Left lung (tissue), 4 donors: ENCODE measurements at regions not wholly inside any gene's neighbourhood (a gene's known extent, or its start where the extent isn't known, plus 50 kb on each side); places are given as distances from the start of the nearest gene placed in this dataset.
A peak's percentile ranks its signal among the peaks of the same experiment; 100 is the strongest.
"Not testable (repeated sequence)": the region's sequence is repeated elsewhere in the genome, so short reads cannot be mapped to it uniquely, and the experiment has no call there.

ENCODE experiments used
- ATAC-seq: fragments of 200-7000 bp; cut with Tn5 transposase; one replicate; pipeline ENCODE4 v1.9.1; 2020; ENCODE audit warnings: moderate library complexity
- DNase-seq, 4 donors: peaks; one replicate each; pipeline ENCODE4 v3.0.0-alpha.2; 2013 to 2020
- H3K27ac ChIP-seq, 2 donors: fragments of 200-600 bp; sonication (generic) in 1 of 2; one replicate each; pipeline versions ENCODE4 v1.5.0 to v1.8.0; 2020 to 2021
- H3K27me3 ChIP-seq, 2 donors: fragments of 200-600 bp; sonication (generic) in 1 of 2; one replicate each; pipeline versions ENCODE4 v1.5.0 to v1.8.0; 2020 to 2021
- H3K36me3 ChIP-seq, 2 donors: fragments of 200-600 bp; sonication (generic) in 1 of 2; one replicate each; pipeline versions ENCODE4 v1.5.0 to v1.8.0; 2020 to 2021
- H3K4me1 ChIP-seq, 2 donors: fragments of 200-600 bp; one replicate each; pipeline ENCODE4 v1.8.0; 2021
- H3K4me3 ChIP-seq, 2 donors: fragments of 200-600 bp; sonication (generic) in 1 of 2; one replicate each; pipeline versions ENCODE4 v1.5.0 to v1.8.0; 2020 to 2021; ENCODE audit warnings: mild to moderate bottlenecking in 1 of 2
- H3K9me3 ChIP-seq, 2 donors: fragments of 200-600 bp; sonication (generic) in 1 of 2; one replicate each; pipeline versions ENCODE4 v1.5.0 to v1.8.0; 2020 to 2021
- CTCF ChIP-seq, 2 donors: fragments of 200-600 bp; sonication (generic) in 1 of 2; IDR thresholded peaks; one replicate each; pipeline versions ENCODE4 v1.5.0 to v1.8.0; 2021; ENCODE audit warnings: antibody characterized with exemption in 2 of 2
- intact Hi-C, 2 donors: fragments of 100-400 bp; cut with DNase I; formaldehyde crosslinking; loops; one replicate each; pipeline versions ENCODE4 v1.11.2 to v1.14.2; 2022
- donor health status: DM: no; HTN: yes; CAD: no.
- donor health status: DM: no; HTN: no; CAD: no.

- Histone ChIP-seq H3K36me3 (no peaks in the 10 kb centered on the region), H3K4me3 (no peak overlapping the region), H3K27me3 (no peaks in the 10 kb centered on the region), H3K27ac (no peak overlapping the region), H3K9me3 (peaks cover 0 to 10% of the 10 kb centered on the region in 2 donors), H3K4me1 (no peaks in the 10 kb centered on the region)
- DNase-seq, result no peak
- TF ChIP-seq CTCF (IDR thresholded peaks at IDR 0.05), result no peak
- ATAC-seq, result no peak
- intact Hi-C loops, result no loop called here
Observed at GRCh38 chr1:73671530-73671929, 526.4 kb downstream of the LRRIQ3 start.

GRCh38 chr1:73667959-73668358 is 530.0 kb downstream of the LRRIQ3 start:
- intact Hi-C loops, H3K27ac ChIP-seq: not testable (repeated sequence)

GRCh38 chr1:73662526-73662925 is 535.5 kb downstream of the LRRIQ3 start:
- H3K4me1 ChIP-seq, result no peaks in the 10 kb centered on the region
- H3K27me3 ChIP-seq, result no peaks in the 10 kb centered on the region
- intact Hi-C loops, result no loop called here
- H3K9me3 ChIP-seq, result peaks cover 0 to 4% of the 10 kb centered on the region in 2 donors
- no peak for TF ChIP-seq CTCF (IDR thresholded peaks at IDR 0.05)
- H3K4me3 ChIP-seq, result no peak overlapping the region
- no peak overlapping the region for H3K27ac ChIP-seq
- no peak for ATAC-seq
- no peak for DNase-seq
- no peaks in the 10 kb centered on the region for H3K36me3 ChIP-seq

More at GRCh38 chr1:73667959-73668358, 530.0 kb downstream of the LRRIQ3 start:
- H3K36me3 ChIP-seq, H3K4me3 ChIP-seq, DNase-seq, ATAC-seq, H3K4me1 ChIP-seq, H3K27me3 ChIP-seq: not testable (repeated sequence)
- H3K9me3 ChIP-seq, result peaks cover 0 to 10% of the 10 kb centered on the region in 2 donors

- Histone ChIP-seq H3K27ac (no peak overlapping the region), H3K27me3 (no peaks in the 10 kb centered on the region), H3K4me3 (no peak overlapping the region), H3K9me3 (peaks cover 0 to 4% of the 10 kb centered on the region in 2 donors), H3K36me3 (no peaks in the 10 kb centered on the region), H3K4me1 (no peaks in the 10 kb centered on the region)
- TF ChIP-seq CTCF (IDR thresholded peaks at IDR 0.05), result no peak
- intact Hi-C loops, result no loop called here
- ATAC-seq (no peak), DNase-seq (no peak)
Observed at GRCh38 chr1:73659136-73659535, 538.8 kb downstream of the LRRIQ3 start.

GRCh38 chr1:73654714-73655113 is 543.3 kb downstream of the LRRIQ3 start:
- no peaks in the 10 kb centered on the region for H3K4me1 ChIP-seq
- H3K27ac ChIP-seq, result no peak overlapping the region
- DNase-seq, result no peak
- H3K9me3 ChIP-seq, result no peaks in the 10 kb centered on the region
- no peak for TF ChIP-seq CTCF (IDR thresholded peaks at IDR 0.05)
- no peaks in the 10 kb centered on the region for H3K27me3 ChIP-seq
- no peaks in the 10 kb centered on the region for H3K36me3 ChIP-seq
- ATAC-seq, result no peak
- no peak overlapping the region for H3K4me3 ChIP-seq
- intact Hi-C loops, result no loop called here

- TF ChIP-seq CTCF (IDR thresholded peaks at IDR 0.05), result no peak
- ATAC-seq, result peak; percentile 81
- H3K4me3 ChIP-seq, result no peak overlapping the region
- H3K9me3 ChIP-seq, result no peaks in the 10 kb centered on the region
- no peaks in the 10 kb centered on the region for H3K36me3 ChIP-seq
- H3K27me3 ChIP-seq, result no peaks in the 10 kb centered on the region
- no peaks in the 10 kb centered on the region for H3K4me1 ChIP-seq
- intact Hi-C loops, result no loop called here
- H3K27ac ChIP-seq, result no peak overlapping the region
- DNase-seq, result no peak
Observed at GRCh38 chr1:73644198-73644597, 553.8 kb downstream of the LRRIQ3 start.
